Right atrium auricular region (tissue), 2 donors: ENCODE measurements at regions not wholly inside any gene's neighbourhood (a gene's known extent, or its start where the extent isn't known, plus 50 kb on each side); places are given as distances from the start of the nearest gene placed in this dataset.

Experiments
- DNase-seq: peaks from one replicate; pipeline ENCODE4 v3.0.0-alpha.2; 2019; ENCODE audit warnings: low spot score
- H3K27ac ChIP-seq, 2 donors: fragments of 200-600 bp; sonication (generic); 1 replicate in 1 of 2; 2 replicates in 1 of 2; pipeline ENCODE4 v1.5.1; 2016 to 2019
- H3K27me3 ChIP-seq, 2 donors: fragments of 200-600 bp; sonication (generic); one replicate each; pipeline versions ENCODE4 v1.5.1 to v1.6.0; 2017 to 2019
- H3K36me3 ChIP-seq: fragments of 200-600 bp; sonication (generic); one replicate; pipeline ENCODE4 v1.5.1; 2016
- H3K4me1 ChIP-seq, 2 donors: fragments of 200-600 bp; sonication (generic); one replicate each; pipeline versions ENCODE4 v1.5.1 to v1.6.0; 2017 to 2019
- H3K4me3 ChIP-seq, 2 donors: fragments of 200-600 bp; sonication (generic); 1 replicate in 1 of 2; 2 replicates in 1 of 2; pipeline ENCODE4 v1.5.1; 2017 to 2019; ENCODE audit warnings: mild to moderate bottlenecking in 1 of 2, moderate library complexity in 1 of 2
- H3K9me3 ChIP-seq, 2 donors: fragments of 200-600 bp; sonication (generic); one replicate each; pipeline ENCODE4 v1.5.1; 2019
- CTCF ChIP-seq, 2 donors: fragments of 200-600 bp; sonication (generic); IDR thresholded peaks; one replicate each; pipeline ENCODE4 v1.5.1; 2019; ENCODE audit warnings: antibody characterized with exemption in 2 of 2

DNA sequence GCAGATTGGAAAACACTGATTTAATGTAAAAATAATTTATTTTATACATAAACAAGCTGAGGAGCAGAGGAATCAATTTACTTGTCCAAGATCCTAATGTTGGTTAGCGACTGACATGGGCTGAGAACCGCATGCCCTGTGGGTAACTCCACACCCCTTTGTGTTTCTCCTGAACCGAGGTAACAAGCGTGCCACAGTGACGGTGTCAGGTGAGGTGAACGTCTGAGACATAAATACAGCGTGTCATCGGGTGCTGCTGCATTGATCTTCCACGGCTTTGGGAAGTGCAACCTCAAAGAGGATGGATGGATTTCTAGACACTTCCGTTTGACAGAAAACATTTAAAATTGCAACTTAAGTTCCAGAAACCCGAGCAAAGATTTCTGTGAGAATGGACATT is 386.8 kb upstream of the ADARB2 start:
- DNase-seq: no peak
- H3K27ac ChIP-seq: no peak overlapping the region
- no peaks in the 10 kb centered on the region for H3K9me3 ChIP-seq
- no peak for TF ChIP-seq CTCF (IDR thresholded peaks at IDR 0.05)
- H3K4me3 ChIP-seq: no peak overlapping the region
- H3K36me3 ChIP-seq: no peaks in the 10 kb centered on the region
- H3K4me1 ChIP-seq: no peaks in the 10 kb centered on the region
- no peaks in the 10 kb centered on the region for H3K27me3 ChIP-seq

GRCh38 chr10:2122431-2123124 is 385.3 kb upstream of the ADARB2 start:
- no peak overlapping the region for H3K4me3 ChIP-seq
- peaks cover 0 to 3% of the 10 kb centered on the region in 2 donors for H3K9me3 ChIP-seq
- DNase-seq: no peak
- H3K27ac ChIP-seq: no peak overlapping the region
- no peak for TF ChIP-seq CTCF (IDR thresholded peaks at IDR 0.05)
- no peaks in the 10 kb centered on the region for H3K36me3 ChIP-seq
- H3K27me3 ChIP-seq: no peaks in the 10 kb centered on the region
- no peaks in the 10 kb centered on the region for H3K4me1 ChIP-seq

DNA sequence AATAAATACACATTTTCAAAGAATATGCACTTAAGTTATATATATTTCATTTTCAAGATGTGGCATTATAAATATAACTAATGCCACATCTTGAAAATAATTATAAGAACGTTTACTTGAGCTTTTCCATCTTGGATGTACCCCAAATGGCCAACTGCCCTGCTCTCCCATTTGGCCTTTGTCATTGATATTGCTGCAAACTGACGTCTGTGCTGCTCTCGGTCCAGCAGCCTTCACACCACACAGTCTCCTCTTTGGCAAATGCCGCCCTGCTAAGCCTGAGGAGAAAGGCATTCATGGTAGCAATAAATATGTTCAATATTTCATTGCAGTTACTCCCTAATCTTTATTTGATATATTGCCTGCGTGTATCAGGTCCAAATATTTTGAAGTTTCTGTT is 384.6 kb upstream of the ADARB2 start:
- no peak for DNase-seq
- TF ChIP-seq CTCF (IDR thresholded peaks at IDR 0.05): no peak
- Histone ChIP-seq H3K9me3 (peaks cover 0 to 9% of the 10 kb centered on the region in 2 donors), H3K27ac (no peak overlapping the region), H3K4me1 (no peaks in the 10 kb centered on the region), H3K36me3 (no peaks in the 10 kb centered on the region), H3K27me3 (no peaks in the 10 kb centered on the region), H3K4me3 (no peak overlapping the region)

DNA sequence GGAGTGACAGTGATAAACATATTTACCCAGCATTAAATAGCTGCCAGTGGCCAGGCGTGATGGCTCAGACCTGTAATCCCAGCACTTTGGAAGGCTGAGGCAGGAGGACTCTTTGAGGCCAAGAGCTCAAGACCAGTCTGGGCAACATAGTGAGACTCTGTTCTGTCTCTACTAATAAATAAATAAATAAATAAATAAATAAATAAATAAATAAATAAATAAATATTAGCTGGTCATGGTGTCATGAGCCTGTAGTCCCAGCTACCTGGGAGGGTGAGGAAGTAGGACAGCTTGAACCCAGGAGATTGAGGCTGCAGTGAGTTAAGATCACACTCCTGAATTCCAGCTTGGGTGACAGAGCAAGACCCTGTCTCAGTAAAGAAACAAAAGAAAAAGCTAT is 384.0 kb upstream of the ADARB2 start:
- TF ChIP-seq CTCF (IDR thresholded peaks at IDR 0.05): no peak
- H3K4me1 ChIP-seq: no peaks in the 10 kb centered on the region
- DNase-seq: no peak
- no peaks in the 10 kb centered on the region for H3K27me3 ChIP-seq
- H3K9me3 ChIP-seq: peaks cover 0 to 12% of the 10 kb centered on the region in 2 donors
- H3K27ac ChIP-seq: no peak overlapping the region
- no peak overlapping the region for H3K4me3 ChIP-seq
- H3K36me3 ChIP-seq: no peaks in the 10 kb centered on the region

- no peaks in the 10 kb centered on the region for H3K27me3 ChIP-seq
- no peak for TF ChIP-seq CTCF (IDR thresholded peaks at IDR 0.05)
- H3K4me3 ChIP-seq: no peak overlapping the region
- no peak for DNase-seq
- no peaks in the 10 kb centered on the region for H3K4me1 ChIP-seq
- H3K9me3 ChIP-seq: peaks cover 0 to 12% of the 10 kb centered on the region in 2 donors
- no peak overlapping the region for H3K27ac ChIP-seq
- no peaks in the 10 kb centered on the region for H3K36me3 ChIP-seq
These were observed 383.4 kb upstream of the ADARB2 start for GRCh38 chr10:2120746-2121145.

- DNase-seq: no peak
- H3K36me3 ChIP-seq: no peaks in the 10 kb centered on the region
These were observed 382.0 kb upstream of the ADARB2 start for GRCh38 chr10:2119316-2119715.

More at GRCh38 chr10:2119316-2119715, 382.0 kb upstream of the ADARB2 start:
- TF ChIP-seq CTCF (IDR thresholded peaks at IDR 0.05): no peak
- Histone ChIP-seq H3K27me3 (no peaks in the 10 kb centered on the region), H3K4me3 (no peak overlapping the region), H3K4me1 (no peaks in the 10 kb centered on the region), H3K27ac (no peak overlapping the region), H3K9me3 (peaks cover 0 to 12% of the 10 kb centered on the region in 2 donors)
